H1 (cell line): ENCODE measurements at regions not wholly inside any gene's neighbourhood (a gene's known extent, or its start where the extent isn't known, plus 50 kb on each side); places are given as distances from the start of the nearest gene placed in this dataset.

ENCODE experiments used
- CTCF ChIA-PET: fragments of 300-600 bp; sonication (Branson Sonifier 250); formaldehyde crosslinking; loops from one replicate; lab custom pipeline; 2021; ENCODE audit not compliant: partially characterized antibody; lab: Charles Lee
- POLR2A ChIA-PET: fragments of 300-600 bp; sonication (Branson Sonifier 250); formaldehyde crosslinking; loops from one replicate; lab custom pipeline; 2021; ENCODE audit warnings: inconsistent platforms; ENCODE audit not compliant: partially characterized antibody; lab: Charles Lee
- DNase-seq, 2 experiments: peaks; one replicate each; pipeline versions ENCODE4 v3.0.0 to v3.0.0-alpha.2; 2010 to 2022; ENCODE audit warnings: low spot score in 2 of 2, low read depth in 1 of 2, mixed read lengths in 1 of 2
- FAIRE-seq: peaks from 2 replicates; lab custom pipeline; 2011; peaks lifted over from hg19 to GRCh38; lab: Jason Lieb, UNC
- H2AFZ ChIP-seq: 2 replicates; pipeline ENCODE4 v1.8.1; 2012; ENCODE audit warnings: low read length, inconsistent platforms
- H2AK5ac ChIP-seq: 2 replicates; pipeline ENCODE4 v1.6.1; 2013; ENCODE audit warnings: low read depth, low read length
- H2BK120ac ChIP-seq: replicated peaks from 2 replicates; pipeline ENCODE3; 2013; ENCODE audit warnings: low read depth, low read length, inconsistent platforms
- H2BK12ac ChIP-seq: 2 replicates; pipeline ENCODE4 v1.6.1; 2013; ENCODE audit warnings: low read depth, low read length
- H2BK15ac ChIP-seq: 2 replicates; pipeline ENCODE4 v1.6.1; 2013; ENCODE audit warnings: low read length
- H2BK20ac ChIP-seq: 2 replicates; pipeline ENCODE4 v1.6.1; 2013; ENCODE audit warnings: low read length
- H2BK5ac ChIP-seq: 2 replicates; pipeline ENCODE4 v1.6.1; 2013; ENCODE audit warnings: low read depth, low read length
- H3K14ac ChIP-seq: 2 replicates; pipeline ENCODE4 v1.6.1; 2013; ENCODE audit warnings: inconsistent platforms; ENCODE audit not compliant: insufficient read length
- H3K18ac ChIP-seq: 2 replicates; pipeline ENCODE4 v1.6.1; 2013; ENCODE audit warnings: low read length; ENCODE audit errors: extremely low read depth
- H3K23ac ChIP-seq: 2 replicates; pipeline ENCODE4 v1.6.1; 2013; ENCODE audit warnings: inconsistent platforms; ENCODE audit not compliant: insufficient read length
- H3K23me2 ChIP-seq: 2 replicates; pipeline ENCODE4 v1.6.1; 2013; ENCODE audit warnings: low read depth, low read length
- H3K27ac ChIP-seq: 2 replicates; pipeline ENCODE4 v1.6.1; 2011; ENCODE audit warnings: low read depth, low read length, inconsistent platforms
- H3K27me3 ChIP-seq, 4 experiments: replicated peaks in 1 of 4; 1 replicate in 1 of 4; 2 replicates in 3 of 4; pipeline versions ENCODE4 v1.6.1 to v1.8.1; 2011 to 2013; ENCODE audit warnings: low read length in 3 of 4, mild to moderate bottlenecking in 3 of 4, inconsistent platforms in 2 of 4, mixed read lengths in 2 of 4, moderate library complexity in 1 of 4; ENCODE audit not compliant: control insufficient read depth in 3 of 4, insufficient read depth in 3 of 4; ENCODE audit errors: extremely low read depth in 1 of 4
- H3K36me3 ChIP-seq, 4 experiments: 2 replicates each; pipeline versions ENCODE4 v1.6.1 to v1.8.1; 2011 to 2013; ENCODE audit warnings: mild to moderate bottlenecking in 4 of 4, low read length in 3 of 4, moderate library complexity in 2 of 4, control low read depth in 1 of 4, inconsistent platforms in 1 of 4; ENCODE audit not compliant: insufficient read depth in 4 of 4, control insufficient read depth in 2 of 4
- H3K4ac ChIP-seq: replicated peaks from 2 replicates; pipeline ENCODE3; 2013; ENCODE audit warnings: low read length, low read depth, mixed read lengths, inconsistent platforms; ENCODE audit not compliant: insufficient read length
- H3K4me1 ChIP-seq, 4 experiments: replicated peaks in 1 of 4; 1 replicate in 1 of 4; 2 replicates in 3 of 4; pipeline versions ENCODE4 v1.6.1 to v1.8.1; 2011 to 2013; ENCODE audit warnings: low read length in 3 of 4, inconsistent platforms in 2 of 4, mixed read lengths in 1 of 4; ENCODE audit not compliant: insufficient read depth in 4 of 4, control insufficient read depth in 3 of 4
- H3K4me2 ChIP-seq, 2 experiments: 2 replicates each; pipeline versions ENCODE4 v1.6.1 to v1.8.1; 2011 to 2013; ENCODE audit warnings: low read depth in 2 of 2, low read length in 2 of 2, control low read depth in 1 of 2, inconsistent platforms in 1 of 2, mild to moderate bottlenecking in 1 of 2; ENCODE audit not compliant: insufficient read depth in 1 of 2
- H3K4me3 ChIP-seq, 4 experiments: fragments of 200-600, 300-600 bp in 1 of 4; sonication (generic), shearing (Covaris generic), sonication (Bioruptor Twin) in 1 of 4; 2 replicates each; pipeline versions ENCODE4 v1.5.1 to v1.8.1; 2011 to 2016; ENCODE audit warnings: low read length in 4 of 4, low read depth in 3 of 4, control low read depth in 2 of 4, inconsistent platforms in 2 of 4, mild to moderate bottlenecking in 2 of 4, mixed read lengths in 1 of 4, moderate library complexity in 1 of 4; ENCODE audit not compliant: insufficient read depth in 2 of 4; ENCODE audit errors: extremely low read depth in 1 of 4
- H3K56ac ChIP-seq: replicated peaks from 2 replicates; pipeline ENCODE3; 2013; ENCODE audit warnings: low read depth, mild to moderate bottlenecking, mixed read lengths, low read length, inconsistent platforms; ENCODE audit not compliant: insufficient read length
- H3K79me1 ChIP-seq: 2 replicates; pipeline ENCODE4 v1.6.1; 2013; ENCODE audit warnings: low read depth, low read length, control low read depth
- H3K79me2 ChIP-seq, 2 experiments: 2 replicates each; pipeline versions ENCODE4 v1.6.1 to v1.8.1; 2012 to 2013; ENCODE audit warnings: low read length in 2 of 2, mild to moderate bottlenecking in 2 of 2, inconsistent platforms in 1 of 2; ENCODE audit not compliant: insufficient read depth in 2 of 2, control insufficient read depth in 1 of 2
- H3K9ac ChIP-seq, 4 experiments: replicated peaks in 1 of 4; 1 replicate in 1 of 4; 2 replicates in 3 of 4; pipeline versions ENCODE4 v1.6.1 to v1.8.1; 2011 to 2013; ENCODE audit warnings: low read depth in 3 of 4, low read length in 3 of 4, control low read depth in 2 of 4, mild to moderate bottlenecking in 2 of 4, moderate library complexity in 2 of 4, inconsistent platforms in 1 of 4; ENCODE audit errors: extremely low read depth in 1 of 4
- H3K9me3 ChIP-seq, 2 experiments: 2 replicates each; pipeline versions ENCODE4 v1.6.1 to v1.8.1; 2012 to 2013; ENCODE audit warnings: mild to moderate bottlenecking in 2 of 2, moderate library complexity in 2 of 2, control low read depth in 1 of 2, inconsistent platforms in 1 of 2, low read depth in 1 of 2, low read length in 1 of 2, mixed read lengths in 1 of 2; ENCODE audit not compliant: insufficient read depth in 2 of 2
- H4K20me1 ChIP-seq, 2 experiments: replicated peaks in 1 of 2; 2 replicates each; pipeline versions ENCODE3 to v1.8.1; 2011 to 2013; ENCODE audit warnings: inconsistent platforms in 2 of 2, low read length in 2 of 2, mild to moderate bottlenecking in 1 of 2; ENCODE audit not compliant: insufficient read depth in 2 of 2, control insufficient read depth in 1 of 2
- H4K5ac ChIP-seq: 2 replicates; pipeline ENCODE4 v1.6.1; 2013; ENCODE audit warnings: low read length, low read depth, mixed read lengths, inconsistent platforms; ENCODE audit not compliant: insufficient read length
- H4K8ac ChIP-seq: 2 replicates; pipeline ENCODE4 v1.8.0; 2013; ENCODE audit warnings: mild to moderate bottlenecking, moderate library complexity, low read length, inconsistent platforms; ENCODE audit not compliant: insufficient read depth; ENCODE audit errors: extremely low read depth
- H4K91ac ChIP-seq: replicated peaks from 2 replicates; pipeline ENCODE3; 2013; ENCODE audit warnings: low read length, mixed read lengths, inconsistent platforms; ENCODE audit not compliant: insufficient read length
- SIX5 ChIP-seq: IDR thresholded peaks from 2 replicates; pipeline ENCODE4 v1.6.1; 2011; ENCODE audit warnings: mild to moderate bottlenecking, low read depth, low read length
- SP4 ChIP-seq: IDR thresholded peaks from 2 replicates; pipeline ENCODE4 v1.6.1; 2012; ENCODE audit warnings: low read length, inconsistent platforms
- TAF7 ChIP-seq: optimal IDR thresholded peaks from 2 replicates; pipeline ENCODE3; 2011; ENCODE audit warnings: low read depth, mild to moderate bottlenecking, inconsistent platforms, low read length, moderate library complexity, borderline replicate concordance
- WGBS, 2 experiments: shearing (Covaris generic) in 1 of 2; methylation state at CpG; one replicate each; pipeline versions ENCODE4 v1.1.6 to v1.1.7; 2013 to 2015; ENCODE audit warnings: low lambda C conversion rate in 2 of 2, mixed read lengths in 2 of 2, inconsistent platforms in 1 of 2, low coverage in 1 of 2, missing lambda C conversion rate in 1 of 2; ENCODE audit not compliant: insufficient replicate concordance in 2 of 2, insufficient coverage in 1 of 2, insufficient read length in 1 of 2; ENCODE audit errors: extremely low coverage in 1 of 2, missing lambda C conversion rate in 1 of 2; 5-methylcytosine and 5-hydroxymethylcytosine counted together

DNA sequence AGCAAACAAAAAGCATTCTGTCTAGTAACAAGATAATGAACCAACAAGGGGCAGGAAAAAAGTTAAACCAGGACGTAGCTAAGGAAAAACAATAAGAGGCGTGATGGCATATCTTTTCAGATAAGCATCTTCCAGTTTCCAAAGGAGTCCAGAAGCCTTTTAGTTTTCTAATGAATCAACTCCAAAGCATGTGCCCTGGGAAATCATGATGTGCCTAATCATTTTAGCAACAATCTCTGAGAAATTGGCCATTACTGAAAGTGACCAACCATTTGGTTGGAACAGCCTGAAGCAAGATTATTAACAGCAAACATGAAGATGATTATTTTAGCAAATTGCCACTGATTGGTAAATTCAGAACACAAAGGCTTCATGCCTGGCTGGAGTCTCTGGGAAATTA is 440.9 kb upstream of the MAF start:
- Histone ChIP-seq H3K56ac (no peak overlapping the region), H2BK5ac (no peak overlapping the region), H3K9me3 (no peaks in the 10 kb centered on the region), H3K27ac (no peak overlapping the region), H2BK12ac (no peak overlapping the region), H3K23me2 (no peaks in the 10 kb centered on the region; the same call in 1 of the 2 replicates), H3K23ac (no peak overlapping the region), H2BK120ac (no peak overlapping the region), H3K79me2 (no peaks in the 10 kb centered on the region), H4K8ac (no peak overlapping the region), H2AFZ (no peak overlapping the region), H3K14ac (no peak overlapping the region), H4K5ac (no peak overlapping the region), H3K79me1 (no peaks in the 10 kb centered on the region), H3K4me1 (no peaks in the 10 kb centered on the region), H3K27me3 (no peaks in the 10 kb centered on the region), H3K9ac (no peak overlapping the region), H3K4me3 (no peak overlapping the region), H2BK20ac (no peak overlapping the region), H3K4ac (no peak overlapping the region), H2BK15ac (no peak overlapping the region), H4K20me1 (no peaks in the 10 kb centered on the region), H3K4me2 (no peak overlapping the region), H3K18ac (no peak overlapping the region), H2AK5ac (no peak overlapping the region), H3K36me3 (no peaks in the 10 kb centered on the region), H4K91ac (no peak overlapping the region)
- CTCF ChIA-PET = no interaction called here
- POLR2A ChIA-PET = no interaction called here
- TF ChIP-seq SIX5 (no peak), TAF7 (no peak), SP4 (no peak)
- DNase-seq = no peak
- no peak for FAIRE-seq
- 90% methylated on average over 2 of the region's 2 CpGs; no CpG with 5 or more reads in 1 of the 2 experiments for WGBS, 2 experiments
